ENCODE measurements at regions not wholly inside any gene's neighbourhood (a gene's known extent, or its start where the extent isn't known, plus 50 kb on each side); places are given as distances from the start of the nearest gene placed in this dataset.
A peak's percentile ranks its signal among the peaks of the same experiment; 100 is the strongest.

DNA sequence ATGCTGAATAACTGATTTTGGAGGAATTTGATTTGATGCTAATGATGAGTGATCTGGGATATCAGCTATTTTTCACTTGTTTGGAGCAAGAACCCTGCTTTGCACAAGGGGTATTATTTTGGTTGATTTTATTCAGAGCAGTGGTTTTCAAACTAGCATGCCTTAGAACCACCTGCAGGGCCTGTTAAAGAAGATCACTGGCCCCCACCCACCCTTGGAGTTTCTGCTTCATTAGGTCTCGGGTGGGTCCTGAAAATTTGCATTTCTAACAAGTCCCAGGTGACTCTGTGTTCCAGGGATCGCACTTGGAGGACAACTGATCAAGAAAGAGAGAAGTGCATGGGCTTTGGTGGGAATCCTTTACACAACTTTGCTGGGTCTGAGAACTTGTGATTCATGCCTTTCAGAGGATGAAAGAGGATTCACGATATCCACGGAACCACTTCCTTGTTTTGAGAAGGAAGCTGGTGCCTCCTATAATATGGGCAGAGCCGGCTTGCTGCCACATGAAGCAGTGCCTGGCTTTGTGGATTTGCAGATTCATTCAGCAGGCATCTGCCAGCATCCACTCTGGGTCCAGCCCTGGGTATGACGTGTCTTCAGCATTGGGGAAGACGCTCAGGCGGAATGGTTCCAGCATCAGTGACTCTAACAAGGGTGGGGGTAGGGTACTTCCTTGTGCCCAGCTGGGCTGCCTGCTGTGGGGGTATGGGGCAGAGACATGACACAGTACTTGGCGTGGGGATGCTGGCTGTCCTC, 106.6 kb upstream of the PITX1 start:
- H3K4me2 ChIP-seq, result peak overlapping the region; percentile 36 to 78 (median 67)

DNA sequence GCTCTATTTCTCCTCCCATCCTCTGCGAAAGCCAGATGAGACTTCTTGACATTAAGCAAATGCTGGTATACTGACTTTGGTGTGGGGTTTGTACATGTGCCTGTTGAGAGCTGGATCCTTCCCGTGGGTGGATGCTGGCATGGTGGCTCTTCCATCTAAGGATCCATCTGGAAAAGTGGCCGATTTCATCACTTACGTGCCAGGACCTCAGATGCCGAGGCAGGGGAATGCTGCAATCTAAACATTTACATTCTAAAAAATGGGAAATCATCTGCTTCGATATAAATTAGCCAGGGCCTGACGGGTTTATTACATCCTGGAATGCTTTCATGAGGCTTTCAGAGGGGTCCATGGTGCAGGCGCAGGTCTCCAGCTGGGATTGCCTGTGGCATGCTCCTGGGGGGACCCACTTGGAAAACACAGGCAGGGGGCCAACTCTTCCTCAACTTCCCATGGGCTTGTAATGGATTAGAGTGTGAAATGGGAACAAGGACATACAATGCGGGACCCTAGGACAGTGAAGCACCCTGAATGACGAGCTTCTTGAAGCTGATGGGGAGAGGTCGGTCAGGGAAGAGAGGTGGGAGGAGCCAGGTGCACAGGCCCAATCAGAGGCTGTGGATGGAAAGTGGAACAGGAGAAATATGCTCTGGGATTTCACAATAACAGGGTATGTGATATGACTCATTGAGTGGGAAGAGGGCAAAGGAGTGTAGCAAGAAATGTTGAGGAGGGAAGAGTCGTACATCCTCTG, 105.5 kb upstream of the PITX1 start:
- Histone ChIP-seq H3K27me3 (no peaks in the 10 kb centered on the region), H3K9me3 (replicated peaks in 1 of 11) (0 out of 22 replicates have a peak, but pooled peaks cover 0 to 5% (median 0%) of the 10 kb centered on the region in 11 experiments), H3K4me1 (peaks cover 10 to 43% (median 24%) of the 10 kb centered on the region in 10 experiments), H3K9ac (peak overlapping the region in 1 of 11 experiments; percentile 38; a peak in 1 of 22 replicates), H3K36me3 (no peaks in the 10 kb centered on the region), H3K4me3 (no peak overlapping the region), H4K20me1 (no peaks in the 10 kb centered on the region), H3K4me2 (peak overlapping the region in 10 of 11 experiments; percentile 49 to 78 (median 68); a peak in 18 of 22 replicates), H3K27ac (peak overlapping the region in 7 of 11 experiments; percentile 38 to 84 (median 58); a peak in 10 of 22 replicates)
- TF ChIP-seq Cebpa-rat (IDR thresholded peaks at IDR 0.05), result peak in 9 of 11 experiments; percentile 27 to 67 (median 44); a peak in 8 of 22 replicates

More for the DNA sequence above, 106.6 kb upstream of the PITX1 start:
- Histone ChIP-seq H3K27me3 (no peaks in the 10 kb centered on the region), H3K27ac (peak overlapping the region in 10 of 11 experiments; percentile 16 to 84 (median 63); a peak in 16 of 22 replicates), H3K9ac (peak overlapping the region in 5 of 11 experiments; percentile 17 to 58 (median 23); a peak in 8 of 22 replicates), H3K4me1 (peaks cover 10 to 43% (median 24%) of the 10 kb centered on the region in 10 experiments), H4K20me1 (no peaks in the 10 kb centered on the region), H3K9me3 (replicated peaks in 1 of 11) (0 out of 22 replicates have a peak, but pooled peaks cover 0 to 5% (median 0%) of the 10 kb centered on the region in 11 experiments), H3K36me3 (no peaks in the 10 kb centered on the region), H3K4me3 (peak overlapping the region in 1 of 10 experiments; percentile 17; a peak in 1 of 20 replicates)
- TF ChIP-seq Cebpa-rat (IDR thresholded peaks at IDR 0.05), result no peak

DNA sequence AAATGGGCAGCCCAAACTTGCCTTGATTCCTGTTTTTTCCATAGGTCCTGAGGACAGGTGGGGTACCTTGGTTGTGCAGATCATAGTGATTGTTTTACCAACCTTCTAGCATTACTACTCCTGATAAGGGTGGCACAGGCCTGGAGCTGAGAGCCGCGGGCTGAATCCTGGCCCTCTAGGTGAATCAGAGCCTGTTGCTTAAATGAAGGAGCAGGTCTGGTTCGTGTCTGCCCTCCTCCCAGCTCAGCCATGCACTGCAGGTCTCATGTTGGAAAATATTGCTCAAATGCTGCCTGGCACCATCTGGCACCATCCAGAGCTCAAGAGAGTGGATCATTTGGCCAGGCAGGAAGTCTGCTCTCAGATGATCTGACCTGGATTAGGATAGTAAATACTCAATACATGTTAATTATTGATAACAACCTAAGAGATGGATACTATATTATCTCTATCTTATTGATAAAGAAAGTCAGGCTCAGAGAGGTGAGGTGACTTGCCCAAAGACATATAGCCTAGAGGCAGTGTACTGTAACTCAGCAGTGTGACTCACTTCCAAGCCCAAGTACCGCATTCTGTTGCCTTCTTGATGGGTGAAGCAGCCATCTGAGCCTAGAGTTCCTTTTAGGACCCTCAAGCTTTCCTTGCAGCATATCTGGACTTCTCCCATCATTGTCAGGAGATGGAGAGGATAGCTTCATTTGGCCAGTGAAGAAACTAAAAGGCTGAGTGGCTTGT, 104.3 kb upstream of the PITX1 start:
- Histone ChIP-seq H3K36me3 (no peaks in the 10 kb centered on the region), H3K4me1 (peaks cover 10 to 43% (median 24%) of the 10 kb centered on the region in 10 experiments), H3K4me3 (no peak overlapping the region), H3K27ac (no peak overlapping the region), H3K4me2 (peak overlapping the region in 4 of 11 experiments; percentile 67 to 78 (median 74); a peak in 4 of 22 replicates), H4K20me1 (no peaks in the 10 kb centered on the region), H3K9ac (no peak overlapping the region), H3K9me3 (replicated peaks in 1 of 11) (0 out of 22 replicates have a peak, but pooled peaks cover 0 to 5% (median 0%) of the 10 kb centered on the region in 11 experiments), H3K27me3 (no peaks in the 10 kb centered on the region)
- TF ChIP-seq Cebpa-rat (IDR thresholded peaks at IDR 0.05), result no peak

GRCh38 chr5:135137146-135137915, 103.3 kb upstream of the PITX1 start:
- H3K27ac ChIP-seq, result no peak overlapping the region
- no peaks in the 10 kb centered on the region for H3K27me3 ChIP-seq
- 0 out of 22 replicates have a peak, but pooled peaks cover 0 to 5% (median 0%) of the 10 kb centered on the region in 11 experiments for H3K9me3 ChIP-seq (replicated peaks in 1 of 11)
- no peaks in the 10 kb centered on the region for H3K36me3 ChIP-seq
- peaks cover 10 to 46% (median 24%) of the 10 kb centered on the region in 10 experiments for H3K4me1 ChIP-seq
- TF ChIP-seq Cebpa-rat (IDR thresholded peaks at IDR 0.05), result no peak
- no peaks in the 10 kb centered on the region for H4K20me1 ChIP-seq
- H3K9ac ChIP-seq, result no peak overlapping the region
- no peak overlapping the region for H3K4me3 ChIP-seq
- no peak overlapping the region for H3K4me2 ChIP-seq

DNA sequence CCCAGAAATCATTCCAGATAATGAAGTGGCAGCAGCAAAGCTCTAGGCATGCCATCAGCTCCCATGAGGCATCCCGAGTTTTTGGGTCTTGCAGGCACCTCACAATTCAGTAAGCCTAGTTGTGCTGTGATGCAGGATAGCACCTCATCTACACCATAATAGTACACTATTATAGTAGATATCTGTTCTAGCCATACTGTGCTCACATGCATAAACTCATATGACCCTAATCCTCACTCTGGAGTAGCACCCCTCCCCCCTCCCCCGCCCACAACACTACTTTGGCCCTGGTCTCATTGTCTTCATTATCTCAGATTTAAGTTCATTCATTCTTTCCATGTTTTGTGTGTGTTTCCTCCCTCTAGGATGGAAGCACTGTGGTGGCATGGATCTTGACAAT, 102.5 kb upstream of the PITX1 start:
- no peak overlapping the region for H3K4me2 ChIP-seq
- H3K27me3 ChIP-seq, result no peaks in the 10 kb centered on the region
- H3K36me3 ChIP-seq, result no peaks in the 10 kb centered on the region
- peaks cover 10 to 43% (median 22%) of the 10 kb centered on the region in 10 experiments for H3K4me1 ChIP-seq
- H3K9me3 ChIP-seq (replicated peaks in 1 of 11), result 0 out of 22 replicates have a peak, but pooled peaks cover 0 to 5% (median 0%) of the 10 kb centered on the region in 11 experiments
- no peak overlapping the region for H3K4me3 ChIP-seq
- no peak overlapping the region for H3K27ac ChIP-seq
- no peak overlapping the region for H3K9ac ChIP-seq
- no peak for TF ChIP-seq Cebpa-rat (IDR thresholded peaks at IDR 0.05)
- H4K20me1 ChIP-seq, result no peaks in the 10 kb centered on the region

GRCh38 chr5:135135530-135136226, 101.7 kb upstream of the PITX1 start:
- no peaks in the 10 kb centered on the region for H3K27me3 ChIP-seq
- no peaks in the 10 kb centered on the region for H3K36me3 ChIP-seq
- H3K9ac ChIP-seq, result no peak overlapping the region
- peaks cover 4 to 34% (median 14%) of the 10 kb centered on the region in 10 experiments for H3K4me1 ChIP-seq
- H3K27ac ChIP-seq, result no peak overlapping the region
- H3K9me3 ChIP-seq (replicated peaks in 1 of 11), result 0 out of 22 replicates have a peak, but pooled peaks cover 0 to 5% (median 0%) of the 10 kb centered on the region in 11 experiments
- TF ChIP-seq Cebpa-rat (IDR thresholded peaks at IDR 0.05), result no peak
- no peaks in the 10 kb centered on the region for H4K20me1 ChIP-seq
- H3K4me2 ChIP-seq, result no peak overlapping the region
- no peak overlapping the region for H3K4me3 ChIP-seq

- no peak for TF ChIP-seq Cebpa-rat (IDR thresholded peaks at IDR 0.05)
- no peak overlapping the region for H3K4me3 ChIP-seq
- no peaks in the 10 kb centered on the region for H3K36me3 ChIP-seq
- no peak overlapping the region for H3K4me2 ChIP-seq
- H3K27ac ChIP-seq, result no peak overlapping the region
- 0 out of 22 replicates have a peak, but pooled peaks cover 0 to 5% (median 0%) of the 10 kb centered on the region in 11 experiments for H3K9me3 ChIP-seq (replicated peaks in 1 of 11)
- H3K9ac ChIP-seq, result no peak overlapping the region
- H4K20me1 ChIP-seq, result no peaks in the 10 kb centered on the region
- H3K27me3 ChIP-seq, result no peaks in the 10 kb centered on the region
- peaks cover 0 to 26% (median 6%) of the 10 kb centered on the region in 10 experiments; a peak in 15 of 20 replicates for H3K4me1 ChIP-seq
These were observed 100.8 kb upstream of the PITX1 start for GRCh38 chr5:135134691-135135381.
